Esophagus (tissue), 2 donors: ENCODE measurements at regions not wholly inside any gene's neighbourhood (a gene's known extent, or its start where the extent isn't known, plus 50 kb on each side); places are given as distances from the start of the nearest gene placed in this dataset.

Experiments
- H3K27ac ChIP-seq, 2 donors: one replicate each; pipeline ENCODE4 v1.5.1; 2013; ENCODE audit warnings: low read depth in 2 of 2, mild to moderate bottlenecking in 2 of 2, inconsistent platforms in 1 of 2, low read length in 1 of 2, moderate library complexity in 1 of 2
- H3K27me3 ChIP-seq, 2 donors: one replicate each; pipeline ENCODE4 v1.6.1; 2013; ENCODE audit warnings: low read length in 2 of 2, control low read depth in 1 of 2, mild to moderate bottlenecking in 1 of 2; ENCODE audit not compliant: insufficient read depth in 2 of 2, control insufficient read depth in 1 of 2
- H3K36me3 ChIP-seq, 2 donors: one replicate each; pipeline ENCODE4 v1.6.1; 2013; ENCODE audit warnings: low read length in 1 of 2; ENCODE audit not compliant: control insufficient read depth in 2 of 2, insufficient read depth in 2 of 2
- H3K4me1 ChIP-seq, 2 donors: one replicate each; pipeline ENCODE4 v1.6.1; 2013; ENCODE audit warnings: low read length in 1 of 2; ENCODE audit not compliant: control insufficient read depth in 2 of 2, insufficient read depth in 2 of 2
- H3K4me3 ChIP-seq, 2 donors: one replicate each; pipeline ENCODE4 v1.5.1; 2013; ENCODE audit warnings: low read length in 2 of 2, mild to moderate bottlenecking in 2 of 2, low read depth in 1 of 2, moderate library complexity in 1 of 2
- H3K9me3 ChIP-seq, 2 donors: one replicate each; pipeline ENCODE4 v1.6.1; 2013; ENCODE audit warnings: mild to moderate bottlenecking in 2 of 2, low read depth in 1 of 2, low read length in 1 of 2, moderate library complexity in 1 of 2; ENCODE audit not compliant: control insufficient read depth in 2 of 2, insufficient read depth in 1 of 2
- WGBS, 2 donors: extraction: QIAGEN DNeasy Blood & Tissue Kit; methylation state at CpG; one replicate each; pipeline ENCODE4 v1.1.7; 2013; 5-methylcytosine and 5-hydroxymethylcytosine counted together
- donor health status: healthy with polysubstance abuse.
- donor health status: Bipolar disorder and iron deficiency.

DNA sequence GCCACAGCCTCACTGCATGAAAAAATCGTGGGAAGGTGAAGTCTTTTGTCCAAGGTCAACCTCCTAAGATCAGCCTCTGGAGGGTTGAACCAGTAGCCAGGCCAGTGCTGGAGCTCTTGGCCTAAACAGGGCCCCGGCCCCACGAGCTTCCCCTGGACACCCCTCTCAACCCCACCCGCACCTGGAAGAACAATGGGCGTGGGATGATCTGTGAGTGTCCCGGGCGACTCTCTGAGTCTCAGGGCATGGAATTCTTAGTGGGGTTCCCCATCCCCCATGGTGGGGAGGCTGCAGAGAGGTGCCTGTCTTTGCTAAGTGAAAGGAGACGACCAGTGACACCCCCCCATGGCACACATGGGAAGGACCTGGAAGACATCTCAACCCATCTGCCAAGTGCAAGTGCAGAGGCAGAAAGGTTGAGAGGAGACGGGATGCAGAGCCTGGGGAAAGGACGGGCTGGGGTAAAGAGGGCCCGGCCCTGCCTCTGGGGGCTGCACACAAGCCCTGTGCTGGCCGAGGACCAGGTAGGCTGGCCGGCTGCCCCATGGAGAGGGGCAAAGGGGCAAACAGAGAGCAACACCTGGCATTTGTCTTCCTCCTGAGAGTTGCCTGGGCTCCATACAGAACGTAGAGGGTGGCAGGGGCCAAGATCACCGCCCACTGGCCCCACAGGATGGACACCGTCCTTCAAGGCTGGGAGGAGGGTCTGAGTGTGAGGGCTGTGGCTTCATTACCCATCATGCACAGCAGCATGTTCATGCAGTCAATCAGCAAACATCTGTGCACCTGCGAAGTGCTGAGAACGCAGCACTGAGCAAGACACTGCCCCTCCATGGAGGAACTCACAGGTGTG is 163.0 kb upstream of the PPP2R2D start:
- Histone ChIP-seq H3K36me3 (no peaks in the 10 kb centered on the region), H3K27ac (no peak overlapping the region), H3K9me3 (peaks cover 0 to 4% of the 10 kb centered on the region in 2 donors), H3K4me3 (no peak overlapping the region), H3K4me1 (no peaks in the 10 kb centered on the region), H3K27me3 (no peaks in the 10 kb centered on the region)
- WGBS, 2 donors = 79 to 80% methylated on average over 18 of the region's 18 CpGs

DNA sequence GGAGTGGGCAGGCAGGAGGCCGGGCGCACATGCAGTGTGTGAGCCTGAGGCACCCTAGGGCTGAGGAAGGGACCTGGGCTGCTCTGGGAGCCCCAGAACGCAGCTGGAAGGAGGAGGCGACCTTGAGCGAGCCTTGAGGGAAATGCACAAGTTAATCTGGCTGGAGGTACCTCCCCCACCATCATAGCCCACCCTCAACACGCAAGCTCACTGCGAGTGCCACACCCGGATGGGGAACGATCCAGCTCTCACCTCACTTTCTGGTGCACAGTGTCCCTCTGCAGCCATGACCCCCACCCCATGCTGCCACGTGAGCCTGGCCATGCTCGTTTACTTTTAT is 162.4 kb upstream of the PPP2R2D start:
- WGBS, 2 donors = 49 to 51% methylated on average over 11 of the region's 11 CpGs
- peaks cover 0 to 2% of the 10 kb centered on the region in 2 donors for H3K4me1 ChIP-seq
- H3K4me3 ChIP-seq = no peak overlapping the region

DNA sequence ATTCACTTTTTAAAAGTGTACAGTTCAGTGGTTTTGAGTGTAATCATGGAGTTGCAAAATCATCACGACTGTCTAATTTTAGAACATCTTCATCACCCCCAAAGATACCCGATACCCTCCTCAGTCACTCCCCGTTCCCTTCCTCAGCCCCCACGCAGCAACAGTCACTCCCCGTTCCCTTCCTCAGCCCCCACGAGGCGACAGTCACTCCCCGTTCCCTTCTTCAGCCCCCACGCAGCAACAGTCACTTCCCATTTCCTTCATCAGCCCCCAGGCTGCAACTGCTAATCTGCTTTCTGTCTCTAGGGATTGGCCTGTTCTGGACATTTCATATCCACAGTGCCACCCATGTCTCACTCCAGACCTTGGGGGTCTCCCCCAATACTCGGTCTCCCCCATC is 161.6 kb upstream of the PPP2R2D start:
- WGBS, 2 donors = 49 to 60% methylated on average over 10 of the region's 10 CpGs
- H3K36me3 ChIP-seq = no peaks in the 10 kb centered on the region
- no peak overlapping the region for H3K27ac ChIP-seq
- H3K27me3 ChIP-seq = peaks cover 0 to 4% of the 10 kb centered on the region in 2 donors
- H3K9me3 ChIP-seq = no peaks in the 10 kb centered on the region
- no peak overlapping the region for H3K4me3 ChIP-seq
- peaks cover 0 to 5% of the 10 kb centered on the region in 2 donors for H3K4me1 ChIP-seq

More for the DNA sequence above, 162.4 kb upstream of the PPP2R2D start:
- Histone ChIP-seq H3K27ac (no peak overlapping the region), H3K27me3 (no peaks in the 10 kb centered on the region), H3K36me3 (no peaks in the 10 kb centered on the region), H3K9me3 (peaks cover 0 to 3% of the 10 kb centered on the region in 2 donors)

DNA sequence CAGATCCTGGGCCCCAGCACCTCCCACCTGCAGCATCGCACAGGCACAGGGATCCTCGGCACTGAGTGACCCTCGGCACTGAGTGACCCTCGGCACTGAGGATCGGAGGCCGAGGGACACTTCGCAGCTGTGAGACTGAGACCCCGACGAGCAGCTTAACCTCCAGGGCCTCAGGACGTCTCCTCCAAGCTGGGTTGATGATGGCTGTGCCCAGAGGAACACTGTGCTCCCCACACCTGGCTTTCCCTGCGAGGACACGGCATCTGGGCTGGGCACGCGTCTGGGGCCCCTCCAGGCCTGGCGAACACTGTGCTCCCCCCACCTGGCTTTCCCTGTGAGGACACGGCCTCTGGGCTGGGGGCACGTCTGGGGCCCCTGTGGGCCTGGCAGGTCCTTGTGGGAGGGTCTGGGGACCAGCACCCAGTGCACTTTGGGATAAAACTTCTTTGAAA is 158.3 kb upstream of the PPP2R2D start:
- H3K27ac ChIP-seq = no peak overlapping the region
- 91% methylated on average over 17 of the region's 17 CpGs for WGBS, 2 donors
- peaks cover 0 to 4% of the 10 kb centered on the region in 2 donors for H3K27me3 ChIP-seq

DNA sequence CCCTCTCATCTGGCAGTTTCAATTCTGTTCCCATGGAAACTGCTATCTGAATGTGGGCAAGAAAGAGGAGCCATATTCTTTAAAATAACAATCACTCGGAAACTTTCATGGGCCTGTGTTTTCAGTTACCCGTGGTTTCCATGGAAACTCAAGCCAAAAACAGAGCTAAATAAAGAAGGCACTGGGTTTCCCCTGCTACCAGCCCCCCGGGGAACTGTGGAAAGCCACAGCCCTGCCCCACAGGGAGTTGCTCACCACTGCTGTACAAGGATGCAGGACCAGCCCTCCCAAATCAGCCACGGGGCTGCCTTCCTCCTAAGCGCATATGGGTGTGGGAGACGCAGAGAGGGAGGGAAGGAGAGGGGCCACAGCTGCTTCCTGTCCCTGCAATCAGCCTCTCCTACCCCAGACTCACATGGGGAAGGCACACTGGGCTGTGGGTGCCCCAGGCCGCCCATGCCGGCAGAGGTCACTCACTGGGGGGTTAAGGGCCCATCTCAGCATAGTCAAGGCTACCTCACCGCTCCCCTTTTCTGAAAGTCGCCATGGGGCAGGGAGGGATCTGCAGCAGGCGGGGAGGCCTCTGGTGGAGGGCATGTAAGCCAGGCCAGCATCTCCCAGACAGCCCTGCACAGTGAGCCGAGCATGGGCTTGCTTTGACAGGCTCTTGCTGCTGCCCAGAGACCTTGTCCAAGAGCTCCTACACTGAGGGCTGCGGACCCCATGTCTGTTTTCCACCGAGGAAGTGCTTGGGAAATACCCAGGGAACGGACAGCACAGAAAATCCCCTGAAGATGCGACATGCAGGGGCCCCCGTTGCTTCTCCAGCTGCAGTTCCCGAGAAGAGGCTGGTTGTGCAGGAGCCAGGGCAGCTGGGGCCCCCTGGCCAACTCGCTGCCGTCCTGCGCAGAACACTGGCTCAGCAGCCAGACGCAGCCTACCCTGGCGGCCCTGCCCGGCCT is 157.3 kb upstream of the PPP2R2D start:
- H3K9me3 ChIP-seq = no peaks in the 10 kb centered on the region
- no peak overlapping the region for H3K4me3 ChIP-seq
- peaks cover 0 to 4% of the 10 kb centered on the region in 2 donors for H3K27me3 ChIP-seq
- H3K36me3 ChIP-seq = no peaks in the 10 kb centered on the region
- H3K27ac ChIP-seq = no peak overlapping the region
- WGBS, 2 donors = 25 to 27% methylated on average over 22 to 24 of the region's 24 CpGs
- peaks cover 0 to 5% of the 10 kb centered on the region in 2 donors for H3K4me1 ChIP-seq

More for the DNA sequence above, 158.3 kb upstream of the PPP2R2D start:
- Histone ChIP-seq H3K4me1 (peaks cover 0 to 5% of the 10 kb centered on the region in 2 donors), H3K36me3 (no peaks in the 10 kb centered on the region), H3K4me3 (no peak overlapping the region), H3K9me3 (no peaks in the 10 kb centered on the region)

DNA sequence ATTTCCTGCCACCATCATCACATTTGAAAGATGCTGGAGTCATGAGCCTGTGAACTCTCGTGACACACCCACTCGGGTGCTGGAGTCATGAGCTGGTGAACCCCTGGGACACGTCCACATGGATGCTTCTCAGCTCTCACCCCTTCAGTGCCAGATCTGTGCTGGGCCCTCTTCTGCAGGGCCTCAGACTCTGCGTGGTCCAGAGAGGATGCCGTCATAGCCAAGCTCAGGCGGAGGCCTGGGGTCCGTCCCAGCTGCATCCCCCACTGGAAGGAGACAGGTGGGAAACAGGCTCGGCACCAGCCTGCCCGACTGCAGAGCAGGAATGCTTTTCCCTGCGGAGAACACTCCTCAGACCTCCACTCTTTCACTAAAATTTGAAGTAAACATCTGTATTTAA is 156.5 kb upstream of the PPP2R2D start:
- H3K27me3 ChIP-seq = peaks cover 0 to 4% of the 10 kb centered on the region in 2 donors

DNA sequence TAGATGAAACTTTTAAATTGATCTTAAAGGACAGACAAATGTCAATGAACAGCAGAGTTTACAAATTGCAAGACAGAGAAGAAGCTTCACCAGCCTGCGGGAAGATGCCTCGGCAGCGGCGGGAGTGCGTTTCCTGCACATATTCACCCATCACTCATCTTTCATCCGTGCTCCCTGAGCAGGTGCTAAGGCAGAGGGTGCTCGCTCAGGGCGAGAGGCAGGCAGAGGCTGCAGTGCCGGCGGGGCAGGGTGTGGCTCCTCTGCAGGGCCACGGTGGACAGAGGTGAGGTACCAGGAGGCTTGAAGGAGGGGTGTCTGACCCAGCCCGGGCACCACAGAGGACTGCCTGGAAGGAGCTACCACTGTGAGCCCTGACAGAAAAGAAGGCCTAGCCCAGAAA is 155.2 kb upstream of the PPP2R2D start:
- Histone ChIP-seq H3K4me1 (peaks cover 0 to 5% of the 10 kb centered on the region in 2 donors), H3K27ac (no peak overlapping the region), H3K36me3 (no peaks in the 10 kb centered on the region), H3K27me3 (peaks cover 0 to 4% of the 10 kb centered on the region in 2 donors), H3K4me3 (no peak overlapping the region), H3K9me3 (no peaks in the 10 kb centered on the region)
- 69 to 79% methylated on average over 12 of the region's 12 CpGs for WGBS, 2 donors

More for the DNA sequence above, 156.5 kb upstream of the PPP2R2D start:
- peaks cover 0 to 5% of the 10 kb centered on the region in 2 donors for H3K4me1 ChIP-seq
- H3K36me3 ChIP-seq = no peaks in the 10 kb centered on the region
- H3K4me3 ChIP-seq = no peak overlapping the region
- no peak overlapping the region for H3K27ac ChIP-seq
- H3K9me3 ChIP-seq = no peaks in the 10 kb centered on the region
- WGBS, 2 donors = 60 to 74% methylated on average over 10 of the region's 10 CpGs

DNA sequence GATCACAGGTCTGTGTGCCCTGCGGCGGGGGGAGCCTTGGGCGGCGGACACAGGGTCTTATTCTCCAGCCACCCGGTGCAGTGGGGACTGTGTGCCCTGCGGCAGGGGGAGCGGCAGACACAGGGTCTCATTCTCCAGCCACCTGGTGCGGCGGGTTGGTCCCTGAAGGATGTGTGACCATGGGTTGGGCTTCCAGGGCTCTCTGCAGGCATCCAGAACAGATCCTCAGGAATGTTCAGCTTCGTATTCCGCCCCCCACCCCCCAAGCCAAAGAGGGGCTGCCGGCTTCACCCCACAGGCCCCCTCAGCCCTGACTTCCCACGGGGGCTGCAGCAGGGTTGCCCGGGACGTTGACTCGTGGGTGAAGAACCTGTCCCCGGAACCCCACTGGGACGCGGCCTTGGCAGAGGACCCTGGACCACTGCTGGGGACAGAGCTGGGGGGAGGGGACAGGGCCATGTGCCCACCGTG is 154.5 kb upstream of the PPP2R2D start:
- H3K27ac ChIP-seq = no peak overlapping the region
- no peak overlapping the region for H3K4me3 ChIP-seq
- 89 to 90% methylated on average over 19 to 20 of the region's 20 CpGs for WGBS, 2 donors
- no peaks in the 10 kb centered on the region for H3K9me3 ChIP-seq
- H3K36me3 ChIP-seq = no peaks in the 10 kb centered on the region
- H3K27me3 ChIP-seq = peaks cover 0 to 4% of the 10 kb centered on the region in 2 donors
- H3K4me1 ChIP-seq = peaks cover 0 to 5% of the 10 kb centered on the region in 2 donors

DNA sequence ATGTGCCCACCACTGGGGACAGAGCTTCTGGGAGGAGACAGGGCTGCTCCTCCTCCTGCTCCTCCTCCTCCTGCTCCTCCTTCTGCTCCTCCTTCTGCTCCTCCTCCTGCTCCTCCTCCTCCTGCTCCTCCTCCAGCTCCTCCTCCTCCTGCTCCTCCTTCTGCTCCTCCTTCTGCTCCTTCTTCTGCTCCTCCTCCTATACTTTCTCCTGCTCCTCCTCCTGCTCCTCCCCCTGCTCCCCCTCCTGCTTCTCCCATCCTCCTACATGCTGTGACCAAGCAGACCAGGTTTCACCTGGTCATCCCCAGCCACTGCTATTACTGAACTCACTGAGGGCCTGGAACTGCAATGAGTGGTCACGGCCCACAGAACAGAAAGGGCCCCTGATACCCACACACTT is 154.0 kb upstream of the PPP2R2D start:
- Histone ChIP-seq H3K27ac (no peak overlapping the region), H3K27me3 (peaks cover 0 to 4% of the 10 kb centered on the region in 2 donors)
- 83 to 91% methylated on average over 1 of the region's 1 CpG for WGBS, 2 donors

More for the DNA sequence above, 154.0 kb upstream of the PPP2R2D start:
- no peaks in the 10 kb centered on the region for H3K9me3 ChIP-seq
- H3K36me3 ChIP-seq = no peaks in the 10 kb centered on the region
- H3K4me1 ChIP-seq = peaks cover 0 to 5% of the 10 kb centered on the region in 2 donors
- H3K4me3 ChIP-seq = no peak overlapping the region
